Gastroesophageal sphincter (tissue), 3 donors: ENCODE measurements at regions not wholly inside any gene's neighbourhood (a gene's known extent, or its start where the extent isn't known, plus 50 kb on each side); places are given as distances from the start of the nearest gene placed in this dataset.

ENCODE experiments used
- CTCF ChIP-seq, 4 experiments: fragments of 200-600 bp in 2 of 4; fragments of 450-650 bp in 2 of 4; sonication (generic) in 1 of 4; IDR thresholded peaks; one replicate each; pipeline ENCODE4 v1.5.1; 2017 to 2019; ENCODE audit warnings: antibody characterized with exemption in 4 of 4, mild to moderate bottlenecking in 2 of 4, moderate library complexity in 2 of 4
- EP300 ChIP-seq: sonication (generic); formaldehyde crosslinking; IDR thresholded peaks from one replicate; pipeline ENCODE4 v1.6.1; 2017; ENCODE audit warnings: antibody characterized with exemption, mild to moderate bottlenecking
- POLR2A ChIP-seq, 2 donors: fragments of 450-650 bp; IDR thresholded peaks; one replicate each; pipeline ENCODE4 v1.6.1; 2017; ENCODE audit warnings: antibody characterized with exemption in 2 of 2, mild to moderate bottlenecking in 2 of 2, moderate library complexity in 1 of 2
- POLR2AphosphoS5 ChIP-seq: sonication (generic); formaldehyde crosslinking; IDR thresholded peaks from one replicate; pipeline ENCODE4 v1.6.1; 2017; ENCODE audit warnings: antibody characterized with exemption

- TF ChIP-seq CTCF (IDR thresholded peaks at IDR 0.05) (no peak), EP300 (no peak), POLR2A (IDR thresholded peaks at IDR 0.05) (no peak), POLR2AphosphoS5 (no peak)
These were observed 570.1 kb downstream of the CDK5RAP2 start for GRCh38 chr9:120009856-120010255.
